Testis (tissue), 2 donors: ENCODE measurements at regions not wholly inside any gene's neighbourhood (a gene's known extent, or its start where the extent isn't known, plus 50 kb on each side); places are given as distances from the start of the nearest gene placed in this dataset.
A peak's percentile ranks its signal among the peaks of the same experiment; 100 is the strongest.

ENCODE experiments used
- DNase-seq: peaks from one replicate; pipeline ENCODE4 v3.0.0-alpha.2; 2019
- H3K27ac ChIP-seq, 2 donors: fragments of 200-600 bp; sonication (generic); one replicate each; pipeline ENCODE4 v1.5.1; 2019
- H3K27me3 ChIP-seq: fragments of 200-600 bp; sonication (generic); one replicate; pipeline ENCODE4 v1.5.1; 2019
- H3K36me3 ChIP-seq: fragments of 200-600 bp; sonication (generic); one replicate; pipeline ENCODE4 v1.5.1; 2017; ENCODE audit warnings: low read depth; ENCODE audit errors: missing control alignments
- H3K4me1 ChIP-seq: fragments of 200-600 bp; sonication (generic); one replicate; pipeline ENCODE4 v1.5.1; 2019
- H3K4me3 ChIP-seq, 2 donors: fragments of 200-600 bp; sonication (generic); one replicate each; pipeline ENCODE4 v1.5.1; 2017 to 2019
- H3K9me3 ChIP-seq: fragments of 200-600 bp; sonication (generic); one replicate; pipeline ENCODE4 v1.5.1; 2017
- POLR2A ChIP-seq: fragments of 450-650 bp; IDR thresholded peaks from one replicate; pipeline ENCODE4 v1.6.1; 2017; ENCODE audit warnings: antibody characterized with exemption, mild to moderate bottlenecking, moderate library complexity
- WGBS, 2 donors: methylation state at CpG; one replicate each; pipeline ENCODE4 v1.1.5; 2018; 5-methylcytosine and 5-hydroxymethylcytosine counted together
- intact Hi-C: fragments of 100-400 bp; cut with DNase I; formaldehyde crosslinking; loops from one replicate; pipeline ENCODE4 v1.15.1; 2023; ENCODE audit warnings: low total_unique reads
- TF ChIP-seq, protein P1 (sequence below), 3 experiments: fragments of 450-650 bp in 2 of 3; fragments of 200-600 bp in 1 of 3; sonication (generic) in 1 of 3; IDR thresholded peaks; one replicate each; pipeline ENCODE4 v1.5.1; 2016 to 2019; ENCODE audit warnings: antibody characterized with exemption in 3 of 3, mild to moderate bottlenecking in 2 of 3, moderate library complexity in 1 of 3

DNA sequence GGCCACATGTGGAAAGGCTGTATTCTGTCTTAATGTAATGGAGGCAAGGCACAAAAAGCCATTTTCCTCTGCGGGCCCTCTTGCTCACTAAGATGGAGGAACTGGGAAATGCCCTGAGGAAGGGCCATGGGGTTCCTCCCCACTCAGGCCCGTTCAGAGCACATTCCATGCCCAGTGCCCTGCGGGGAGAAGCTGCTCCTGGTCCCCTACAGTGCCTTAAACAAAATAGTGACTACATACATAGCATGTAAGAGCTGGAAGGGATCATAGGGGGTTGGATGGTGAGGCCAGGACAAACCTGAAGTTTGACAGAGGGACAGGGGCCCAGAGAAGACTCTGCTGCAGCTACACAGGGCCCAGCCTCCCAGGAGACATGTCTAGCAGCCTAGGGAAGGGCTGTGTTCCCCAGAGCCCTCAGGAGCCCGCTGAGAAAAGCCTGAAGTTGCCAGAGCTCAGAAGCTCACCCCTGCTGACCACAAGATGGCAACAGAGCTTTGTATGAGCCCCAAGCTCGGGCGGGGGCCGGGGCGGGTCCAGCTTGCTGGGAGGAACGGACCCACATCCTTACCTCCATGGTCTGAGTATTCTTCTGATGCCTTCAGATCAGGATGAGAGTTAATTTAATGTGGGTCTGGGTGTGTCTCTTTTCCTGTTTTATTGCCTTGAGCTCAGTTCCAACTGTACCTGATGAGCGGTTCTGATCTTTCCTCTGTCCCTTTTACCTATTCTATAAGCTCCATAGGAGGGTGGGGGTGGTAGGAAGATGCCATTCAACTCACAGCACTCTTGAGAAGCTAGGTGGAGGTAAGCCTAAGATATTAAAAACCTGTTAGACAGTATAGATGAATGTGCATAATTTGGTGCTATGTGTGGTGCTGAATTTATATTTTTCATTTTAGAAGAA lies 242.9 kb downstream of the CDC5L start:
- 46 to 63% methylated on average over 7 to 10 of the region's 10 CpGs for WGBS, 2 donors
- H3K36me3 ChIP-seq = no peaks in the 10 kb centered on the region
- H3K4me3 ChIP-seq = no peak overlapping the region
- DNase-seq = peak; percentile 66
- no peak overlapping the region for H3K27ac ChIP-seq
- no peaks in the 10 kb centered on the region for H3K9me3 ChIP-seq
- no peak for TF ChIP-seq POLR2A
- TF ChIP-seq, protein P1, sequence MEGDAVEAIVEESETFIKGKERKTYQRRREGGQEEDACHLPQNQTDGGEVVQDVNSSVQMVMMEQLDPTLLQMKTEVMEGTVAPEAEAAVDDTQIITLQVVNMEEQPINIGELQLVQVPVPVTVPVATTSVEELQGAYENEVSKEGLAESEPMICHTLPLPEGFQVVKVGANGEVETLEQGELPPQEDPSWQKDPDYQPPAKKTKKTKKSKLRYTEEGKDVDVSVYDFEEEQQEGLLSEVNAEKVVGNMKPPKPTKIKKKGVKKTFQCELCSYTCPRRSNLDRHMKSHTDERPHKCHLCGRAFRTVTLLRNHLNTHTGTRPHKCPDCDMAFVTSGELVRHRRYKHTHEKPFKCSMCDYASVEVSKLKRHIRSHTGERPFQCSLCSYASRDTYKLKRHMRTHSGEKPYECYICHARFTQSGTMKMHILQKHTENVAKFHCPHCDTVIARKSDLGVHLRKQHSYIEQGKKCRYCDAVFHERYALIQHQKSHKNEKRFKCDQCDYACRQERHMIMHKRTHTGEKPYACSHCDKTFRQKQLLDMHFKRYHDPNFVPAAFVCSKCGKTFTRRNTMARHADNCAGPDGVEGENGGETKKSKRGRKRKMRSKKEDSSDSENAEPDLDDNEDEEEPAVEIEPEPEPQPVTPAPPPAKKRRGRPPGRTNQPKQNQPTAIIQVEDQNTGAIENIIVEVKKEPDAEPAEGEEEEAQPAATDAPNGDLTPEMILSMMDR (IDR thresholded peaks at IDR 0.05) = peak in 1 of 3 experiments; percentile 32
- no peaks in the 10 kb centered on the region for H3K27me3 ChIP-seq
- H3K4me1 ChIP-seq = peaks cover 8% of the 10 kb centered on the region
- intact Hi-C loops = no loop called here

DNA sequence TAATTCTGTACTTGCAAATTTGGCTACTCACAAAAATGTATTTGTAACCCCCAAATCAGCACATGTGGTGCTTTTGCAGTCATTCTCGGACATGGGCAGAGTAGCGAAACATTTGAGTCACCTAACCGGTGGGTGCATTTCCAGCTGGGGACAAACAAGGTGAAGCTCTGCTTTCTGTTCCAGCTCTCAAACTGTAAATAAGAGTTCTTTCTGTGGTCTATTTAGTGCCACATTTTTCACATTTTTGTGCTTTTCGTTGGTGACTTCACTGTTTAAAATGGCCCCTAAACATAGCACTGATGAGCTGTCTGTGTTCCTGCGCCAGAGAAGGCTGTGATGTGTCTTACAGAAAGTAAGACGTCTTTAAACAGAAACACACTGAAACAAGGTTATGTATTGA lies 244.5 kb downstream of the CDC5L start:
- DNase-seq = no peak
- no peaks in the 10 kb centered on the region for H3K9me3 ChIP-seq
- peaks cover 5% of the 10 kb centered on the region for H3K4me1 ChIP-seq
- intact Hi-C loops = no loop called here
- TF ChIP-seq, protein P1 (IDR thresholded peaks at IDR 0.05) = no peak
- TF ChIP-seq POLR2A = no peak
- H3K27ac ChIP-seq = no peak overlapping the region
- H3K4me3 ChIP-seq = no peak overlapping the region
- H3K27me3 ChIP-seq = no peaks in the 10 kb centered on the region
- H3K36me3 ChIP-seq = no peaks in the 10 kb centered on the region
- 85 to 88% methylated on average over 6 of the region's 6 CpGs for WGBS, 2 donors

- no peaks in the 10 kb centered on the region for H3K9me3 ChIP-seq
- H3K36me3 ChIP-seq = no peaks in the 10 kb centered on the region
- TF ChIP-seq POLR2A = no peak
- TF ChIP-seq, protein P1 (IDR thresholded peaks at IDR 0.05) = no peak
- H3K27ac ChIP-seq = no peak overlapping the region
- intact Hi-C loops = no loop called here
- peaks cover 5% of the 10 kb centered on the region for H3K4me1 ChIP-seq
- no peak for DNase-seq
- 89 to 92% methylated on average over 8 of the region's 8 CpGs for WGBS, 2 donors
- no peak overlapping the region for H3K4me3 ChIP-seq
- no peaks in the 10 kb centered on the region for H3K27me3 ChIP-seq
Measured at GRCh38 chr6:44634321-44634720, 246.8 kb downstream of the CDC5L start.

DNA sequence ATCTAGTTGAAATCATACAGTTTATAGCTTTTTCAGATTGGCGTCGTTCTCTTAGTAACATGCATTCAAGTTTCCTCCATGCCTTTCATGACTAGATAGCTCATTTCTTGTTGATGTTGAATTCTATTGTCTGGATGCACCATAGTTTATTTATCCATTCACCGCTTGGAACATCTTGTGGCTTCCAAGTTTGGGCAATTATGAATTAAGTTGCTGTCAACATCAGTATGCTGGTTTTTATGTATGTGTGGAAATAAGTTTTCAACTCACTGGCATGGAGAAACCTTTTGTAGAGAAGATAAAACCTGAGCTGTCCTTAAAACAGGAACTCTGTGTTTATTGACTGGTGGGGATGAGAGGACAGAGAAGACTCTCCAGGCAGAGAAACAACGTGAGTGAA lies 248.0 kb downstream of the CDC5L start:
- DNase-seq = no peak
- 81 to 87% methylated on average over 4 of the region's 4 CpGs for WGBS, 2 donors
- H3K27ac ChIP-seq = no peak overlapping the region
- peaks cover under 1% of the 10 kb centered on the region for H3K4me1 ChIP-seq
- no peaks in the 10 kb centered on the region for H3K36me3 ChIP-seq
- intact Hi-C loops = no loop called here
- no peak overlapping the region for H3K4me3 ChIP-seq
- no peaks in the 10 kb centered on the region for H3K27me3 ChIP-seq
- no peaks in the 10 kb centered on the region for H3K9me3 ChIP-seq
- TF ChIP-seq, protein P1 (IDR thresholded peaks at IDR 0.05) = no peak
- no peak for TF ChIP-seq POLR2A
